ENCODE measurements at regions not wholly inside any gene's neighbourhood (a gene's known extent, or its start where the extent isn't known, plus 50 kb on each side); places are given as distances from the start of the nearest gene placed in this dataset.

DNA sequence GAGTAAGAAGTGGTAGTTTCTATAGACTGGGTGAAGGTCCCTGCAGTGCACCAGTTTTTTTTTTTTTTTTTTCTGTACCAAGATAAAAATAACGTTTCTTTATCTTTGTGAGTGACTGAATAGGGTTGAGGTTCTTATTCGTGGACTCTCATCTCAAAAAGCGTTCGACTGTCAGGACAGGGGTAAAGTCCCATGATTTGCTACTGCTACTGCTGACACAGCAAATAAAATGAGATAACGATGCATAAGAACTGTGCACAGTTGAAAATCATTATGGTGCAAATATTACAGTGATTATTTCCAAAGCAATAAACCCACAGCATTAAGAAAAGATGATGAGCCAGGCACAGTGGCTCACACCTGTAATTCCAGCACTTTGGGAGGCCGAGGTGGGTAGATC is 482.0 kb upstream of the CHST9 start (continued):
- TF ChIP-seq EZH2phosphoT487 (IDR thresholded peaks at IDR 0.05; ENCODE audit: borderline replicate concordance): no peak
- no peak for TF ChIP-seq EZH2 (IDR thresholded peaks at IDR 0.05)
- no peak for TF ChIP-seq POLR2AphosphoS5 (IDR thresholded peaks at IDR 0.05; ENCODE audit: low read depth, low read length)
- TF ChIP-seq CBX3 (IDR thresholded peaks at IDR 0.05; ENCODE audit: low read depth): no peak
- TF ChIP-seq FOSL1 (IDR thresholded peaks at IDR 0.05; ENCODE audit: low read depth): no peak
- no peak for TF ChIP-seq YY1 (IDR thresholded peaks at IDR 0.05; ENCODE audit: extremely low read depth, insufficient replicate concordance, low read depth, low read length)
- no peak for TF ChIP-seq JUND (IDR thresholded peaks at IDR 0.05)
- no peak for TF ChIP-seq EGR1 (IDR thresholded peaks at IDR 0.05; ENCODE audit: low read depth)
- TF ChIP-seq RAD21 (IDR thresholded peaks at IDR 0.05; ENCODE audit: low read depth): no peak

DNA sequence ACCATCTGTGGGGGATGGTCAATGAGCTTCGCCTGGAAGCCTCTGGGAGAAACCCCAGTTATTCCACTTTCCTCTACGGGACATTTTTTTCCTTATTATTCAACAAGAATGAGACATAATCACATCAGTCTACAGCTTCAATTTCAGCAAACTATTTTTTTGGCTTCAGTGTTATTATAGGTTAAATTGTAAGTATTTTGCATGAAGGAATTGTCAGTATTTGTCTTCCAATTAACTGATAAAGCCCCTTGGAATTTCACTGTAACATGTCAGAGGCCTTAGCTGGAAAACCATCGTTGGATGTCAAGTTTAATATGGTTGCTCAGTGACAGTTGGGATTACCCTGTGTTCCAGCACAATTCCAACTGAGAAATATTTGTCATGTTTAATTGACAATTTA is 480.9 kb upstream of the CHST9 start:
- H3K9me2 ChIP-seq (ENCODE audit: insufficient read depth): no peaks in the 10 kb centered on the region
- no peak overlapping the region for H3K27ac ChIP-seq (ENCODE audit: low read depth, low read length)
- H3K4me3 ChIP-seq (replicated peaks in 1 of 2; ENCODE audit: low read depth in 1 of 2, low read length in 2 of 2): no peak overlapping the region
- no peaks in the 10 kb centered on the region for H4K20me1 ChIP-seq (ENCODE audit: insufficient read depth)
- H3K9me3 ChIP-seq (ENCODE audit: control insufficient read depth in 1 of 2, insufficient read depth in 1 of 2, low read depth in 1 of 2, low read length in 2 of 2): 0 out of 4 replicates have a peak, but pooled peaks cover 0 to 2% of the 10 kb centered on the region in 2 experiments
- ChIA-PET POLR2A (no interaction called here), CTCF (no interaction called here), RAD21 (ENCODE audit: low non-redundant PET in 1 of 2, low total read pairs in 2 of 2, uncharacterized antibody in 2 of 2, unreplicated experiment in 2 of 2) (no interaction called here)
- intact Hi-C loops (cut with micrococcal nuclease): no loop called here
- no peak for TF ChIP-seq SRF (IDR thresholded peaks at IDR 0.05; ENCODE audit: low read depth)
- DNase-seq (ENCODE audit: low read depth, low spot score) (no peak), ATAC-seq (no peak)
- no peaks in the 10 kb centered on the region for H3K36me3 ChIP-seq (ENCODE audit: control insufficient read depth in 1 of 2, insufficient read depth in 2 of 2, low read length in 2 of 2)
- no peaks in the 10 kb centered on the region for H3K27me3 ChIP-seq (ENCODE audit: insufficient read depth, low read length)
- no peaks in the 10 kb centered on the region for H3K79me2 ChIP-seq (ENCODE audit: insufficient read depth, low read length)
- H2AFZ ChIP-seq (ENCODE audit: low read depth, low read length, poor library complexity, severe bottlenecking): no peak overlapping the region
- no peak overlapping the region for H3K4me2 ChIP-seq (ENCODE audit: low read length)
- no peak overlapping the region for H3K9ac ChIP-seq (ENCODE audit: low read length)
- no TSS peak for BruUV-seq (replicated peaks)
- H3K4me1 ChIP-seq (ENCODE audit: control insufficient read depth in 1 of 2, insufficient read depth in 2 of 2, low read length in 2 of 2): no peaks in the 10 kb centered on the region

DNA sequence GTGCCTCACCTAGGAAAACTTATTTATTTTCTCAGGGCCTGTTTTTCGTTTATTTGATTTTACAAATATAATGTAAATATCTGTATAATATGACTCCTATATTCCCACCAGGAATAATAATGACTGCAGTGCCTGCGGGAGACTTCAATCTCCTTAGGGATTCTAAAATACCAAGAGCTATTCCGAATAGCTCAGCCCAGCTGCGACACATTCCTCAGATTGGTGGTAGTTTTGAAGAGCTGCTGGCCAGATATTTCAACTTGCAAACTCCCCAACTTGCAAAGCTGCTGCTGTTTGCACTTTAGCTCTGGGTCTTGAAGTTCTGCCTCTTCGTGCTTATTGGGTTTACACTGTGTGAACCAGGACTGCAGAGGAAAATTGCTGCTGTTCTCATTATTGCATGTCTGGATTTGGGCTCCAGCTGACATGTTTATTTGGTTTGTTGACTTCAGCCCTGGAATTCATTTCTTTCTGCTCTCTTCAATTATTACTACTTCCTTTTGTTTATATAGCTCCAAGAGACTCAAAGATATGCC is 480.2 kb upstream of the CHST9 start:
- H3K9ac ChIP-seq (ENCODE audit: low read length): no peak overlapping the region
- H3K27me3 ChIP-seq (ENCODE audit: insufficient read depth, low read length): no peaks in the 10 kb centered on the region
- DNase-seq (ENCODE audit: low read depth, low spot score) (no peak), ATAC-seq (no peak)
- intact Hi-C loops (cut with micrococcal nuclease): no loop called here
- no peak overlapping the region for H3K4me2 ChIP-seq (ENCODE audit: low read length)
- POLR2A ChIA-PET: no interaction called here
- H2AFZ ChIP-seq (ENCODE audit: low read depth, low read length, poor library complexity, severe bottlenecking): no peak overlapping the region
- H3K36me3 ChIP-seq (ENCODE audit: control insufficient read depth in 1 of 2, insufficient read depth in 2 of 2, low read length in 2 of 2): no peaks in the 10 kb centered on the region
- H3K27ac ChIP-seq (ENCODE audit: low read depth, low read length): no peak overlapping the region
- CTCF ChIA-PET: no interaction called here
- H3K4me3 ChIP-seq (replicated peaks in 1 of 2; ENCODE audit: low read depth in 1 of 2, low read length in 2 of 2): no peak overlapping the region
- no TSS peak for BruUV-seq (replicated peaks)
- H3K4me1 ChIP-seq (ENCODE audit: control insufficient read depth in 1 of 2, insufficient read depth in 2 of 2, low read length in 2 of 2): no peaks in the 10 kb centered on the region
- H4K20me1 ChIP-seq (ENCODE audit: insufficient read depth): no peaks in the 10 kb centered on the region
- RAD21 ChIA-PET (ENCODE audit: low non-redundant PET in 1 of 2, low total read pairs in 2 of 2, uncharacterized antibody in 2 of 2, unreplicated experiment in 2 of 2): no interaction called here
- 0 out of 4 replicates have a peak, but pooled peaks cover 0 to 2% of the 10 kb centered on the region in 2 experiments for H3K9me3 ChIP-seq (ENCODE audit: control insufficient read depth in 1 of 2, insufficient read depth in 1 of 2, low read depth in 1 of 2, low read length in 2 of 2)
- no peaks in the 10 kb centered on the region for H3K9me2 ChIP-seq (ENCODE audit: insufficient read depth)
- H3K79me2 ChIP-seq (ENCODE audit: insufficient read depth, low read length): no peaks in the 10 kb centered on the region
- TF ChIP-seq ZFX (IDR thresholded peaks at IDR 0.05) (no peak), EZH2 (IDR thresholded peaks at IDR 0.05) (no peak), EGR1 (IDR thresholded peaks at IDR 0.05; ENCODE audit: low read depth) (no peak), CEBPB (IDR thresholded peaks at IDR 0.05; ENCODE audit: low read depth) (no peak), ZNF274 (IDR thresholded peaks at IDR 0.05; ENCODE audit: low read depth, low read length) (no peak), POLR2AphosphoS5 (IDR thresholded peaks at IDR 0.05; ENCODE audit: low read depth, low read length) (no peak), POLR2A (IDR thresholded peaks at IDR 0.05; ENCODE audit: borderline replicate concordance, extremely low read depth, insufficient read depth, insufficient read length) (no peak), SIN3A (IDR thresholded peaks at IDR 0.05; ENCODE audit: low read depth) (no peak)
- TF ChIP-seq, protein P1, sequence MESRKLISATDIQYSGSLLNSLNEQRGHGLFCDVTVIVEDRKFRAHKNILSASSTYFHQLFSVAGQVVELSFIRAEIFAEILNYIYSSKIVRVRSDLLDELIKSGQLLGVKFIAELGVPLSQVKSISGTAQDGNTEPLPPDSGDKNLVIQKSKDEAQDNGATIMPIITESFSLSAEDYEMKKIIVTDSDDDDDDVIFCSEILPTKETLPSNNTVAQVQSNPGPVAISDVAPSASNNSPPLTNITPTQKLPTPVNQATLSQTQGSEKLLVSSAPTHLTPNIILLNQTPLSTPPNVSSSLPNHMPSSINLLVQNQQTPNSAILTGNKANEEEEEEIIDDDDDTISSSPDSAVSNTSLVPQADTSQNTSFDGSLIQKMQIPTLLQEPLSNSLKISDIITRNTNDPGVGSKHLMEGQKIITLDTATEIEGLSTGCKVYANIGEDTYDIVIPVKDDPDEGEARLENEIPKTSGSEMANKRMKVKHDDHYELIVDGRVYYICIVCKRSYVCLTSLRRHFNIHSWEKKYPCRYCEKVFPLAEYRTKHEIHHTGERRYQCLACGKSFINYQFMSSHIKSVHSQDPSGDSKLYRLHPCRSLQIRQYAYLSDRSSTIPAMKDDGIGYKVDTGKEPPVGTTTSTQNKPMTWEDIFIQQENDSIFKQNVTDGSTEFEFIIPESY (IDR thresholded peaks at IDR 0.05; ENCODE audit: extremely low read depth, insufficient replicate concordance, low read length): no peak
- TF ChIP-seq, protein P2, sequence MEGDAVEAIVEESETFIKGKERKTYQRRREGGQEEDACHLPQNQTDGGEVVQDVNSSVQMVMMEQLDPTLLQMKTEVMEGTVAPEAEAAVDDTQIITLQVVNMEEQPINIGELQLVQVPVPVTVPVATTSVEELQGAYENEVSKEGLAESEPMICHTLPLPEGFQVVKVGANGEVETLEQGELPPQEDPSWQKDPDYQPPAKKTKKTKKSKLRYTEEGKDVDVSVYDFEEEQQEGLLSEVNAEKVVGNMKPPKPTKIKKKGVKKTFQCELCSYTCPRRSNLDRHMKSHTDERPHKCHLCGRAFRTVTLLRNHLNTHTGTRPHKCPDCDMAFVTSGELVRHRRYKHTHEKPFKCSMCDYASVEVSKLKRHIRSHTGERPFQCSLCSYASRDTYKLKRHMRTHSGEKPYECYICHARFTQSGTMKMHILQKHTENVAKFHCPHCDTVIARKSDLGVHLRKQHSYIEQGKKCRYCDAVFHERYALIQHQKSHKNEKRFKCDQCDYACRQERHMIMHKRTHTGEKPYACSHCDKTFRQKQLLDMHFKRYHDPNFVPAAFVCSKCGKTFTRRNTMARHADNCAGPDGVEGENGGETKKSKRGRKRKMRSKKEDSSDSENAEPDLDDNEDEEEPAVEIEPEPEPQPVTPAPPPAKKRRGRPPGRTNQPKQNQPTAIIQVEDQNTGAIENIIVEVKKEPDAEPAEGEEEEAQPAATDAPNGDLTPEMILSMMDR (IDR thresholded peaks at IDR 0.05 in 2 of 3, conservative IDR thresholded peaks at IDR 0.05 in 1 of 3; ENCODE audit: borderline replicate concordance in 1 of 3, insufficient read depth in 1 of 3, low read depth in 2 of 3, low read length in 2 of 3): no peak

Data from HCT116 (cell line).